A673 (cell line): ENCODE measurements at regions not wholly inside any gene's neighbourhood (a gene's known extent, or its start where the extent isn't known, plus 50 kb on each side); places are given as distances from the start of the nearest gene placed in this dataset.

Experiments
- CTCF ChIP-seq: fragments of 300-800, 200-600 bp; sonication (generic); conservative IDR thresholded peaks from 2 replicates; pipeline ENCODE4 v1.5.1; 2017; ENCODE audit warnings: low read depth, mild to moderate bottlenecking, antibody characterized with exemption, low read length, moderate library complexity, mixed read lengths
- EZH2 ChIP-seq: fragments of 200-600 bp; sonication (generic); IDR thresholded peaks from 2 replicates; pipeline ENCODE4 v1.6.1; 2017; ENCODE audit warnings: borderline replicate concordance, low read depth, mild to moderate bottlenecking, mixed read lengths, antibody characterized with exemption, low read length; ENCODE audit not compliant: poor library complexity, severe bottlenecking

DNA sequence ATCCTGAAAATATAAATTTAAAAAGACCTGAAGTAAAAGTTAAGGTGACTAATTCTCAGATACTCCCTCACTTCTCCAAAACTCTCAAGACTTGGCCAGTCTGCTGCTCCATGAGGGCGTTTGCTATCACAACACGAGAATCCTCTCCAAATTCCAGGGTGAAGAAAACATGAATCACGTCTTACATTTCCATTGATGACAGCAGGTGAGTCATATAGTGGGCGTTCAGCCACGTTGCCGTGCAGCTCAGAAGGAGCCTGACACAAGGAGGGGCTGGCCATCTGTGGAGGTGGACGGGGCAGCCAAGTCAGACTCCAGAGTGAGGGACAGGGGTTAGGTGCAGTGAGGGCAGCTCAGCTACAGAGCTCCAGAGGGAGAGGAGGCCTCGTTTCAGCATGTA is 555.1 kb upstream of the ADAMTS16 start:
- TF ChIP-seq CTCF (no peak), EZH2 (no peak)
